ENCODE measurements at regions not wholly inside any gene's neighbourhood (a gene's known extent, or its start where the extent isn't known, plus 50 kb on each side); places are given as distances from the start of the nearest gene placed in this dataset.
"Not testable (repeated sequence)": the region's sequence is repeated elsewhere in the genome, so short reads cannot be mapped to it uniquely, and the experiment has no call there.

GRCh38 chr1:221862971-221863370, 121.1 kb upstream of the DUSP10 start:
- Histone ChIP-seq H3K27ac (ENCODE audit: insufficient read depth, low read length, poor library complexity, severe bottlenecking) (no peak overlapping the region), H3K4me3 (ENCODE audit: insufficient read depth, low read depth, low read length, poor library complexity, severe bottlenecking) (no peak overlapping the region)
- no peak for DNase-seq

GRCh38 chr1:221858818-221859611, 117.1 kb upstream of the DUSP10 start:
- DNase-seq: no peak
- H3K27ac ChIP-seq (ENCODE audit: insufficient read depth, low read length, poor library complexity, severe bottlenecking): no peak overlapping the region
- no peaks in the 10 kb centered on the region for H3K36me3 ChIP-seq (ENCODE audit: control insufficient read depth, insufficient read depth, low read length)
- H3K27me3 ChIP-seq (replicated peaks; ENCODE audit: control insufficient read depth, insufficient read depth, low read length, poor library complexity, severe bottlenecking): no peaks in the 10 kb centered on the region
- H3K4me3 ChIP-seq (ENCODE audit: insufficient read depth, low read depth, low read length, poor library complexity, severe bottlenecking): no peak overlapping the region
- H3K9me3 ChIP-seq (ENCODE audit: control insufficient read depth, low read length): no peaks in the 10 kb centered on the region
- no peaks in the 10 kb centered on the region for H3K4me1 ChIP-seq (ENCODE audit: control insufficient read depth, insufficient read depth, low read length, poor library complexity, severe bottlenecking)

More at GRCh38 chr1:221862971-221863370, 121.1 kb upstream of the DUSP10 start:
- no peaks in the 10 kb centered on the region for H3K36me3 ChIP-seq (ENCODE audit: control insufficient read depth, insufficient read depth, low read length)
- no peaks in the 10 kb centered on the region for H3K9me3 ChIP-seq (ENCODE audit: control insufficient read depth, low read length)
- H3K4me1 ChIP-seq (ENCODE audit: control insufficient read depth, insufficient read depth, low read length, poor library complexity, severe bottlenecking): no peaks in the 10 kb centered on the region
- H3K27me3 ChIP-seq (replicated peaks; ENCODE audit: control insufficient read depth, insufficient read depth, low read length, poor library complexity, severe bottlenecking): no peaks in the 10 kb centered on the region

GRCh38 chr1:221857094-221857444, 115.2 kb upstream of the DUSP10 start:
- DNase-seq; H3K27ac ChIP-seq (ENCODE audit: insufficient read depth, low read length, poor library complexity, severe bottlenecking); H3K4me1 ChIP-seq (ENCODE audit: control insufficient read depth, insufficient read depth, low read length, poor library complexity, severe bottlenecking); H3K27me3 ChIP-seq (replicated peaks; ENCODE audit: control insufficient read depth, insufficient read depth, low read length, poor library complexity, severe bottlenecking); H3K9me3 ChIP-seq (ENCODE audit: control insufficient read depth, low read length); H3K4me3 ChIP-seq (ENCODE audit: insufficient read depth, low read depth, low read length, poor library complexity, severe bottlenecking); H3K36me3 ChIP-seq (ENCODE audit: control insufficient read depth, insufficient read depth, low read length): not testable (repeated sequence)

- Histone ChIP-seq H3K27me3 (replicated peaks; ENCODE audit: control insufficient read depth, insufficient read depth, low read length, poor library complexity, severe bottlenecking) (no peaks in the 10 kb centered on the region), H3K4me1 (ENCODE audit: control insufficient read depth, insufficient read depth, low read length, poor library complexity, severe bottlenecking) (no peaks in the 10 kb centered on the region), H3K27ac (ENCODE audit: insufficient read depth, low read length, poor library complexity, severe bottlenecking) (no peak overlapping the region), H3K36me3 (ENCODE audit: control insufficient read depth, insufficient read depth, low read length) (no peaks in the 10 kb centered on the region), H3K9me3 (ENCODE audit: control insufficient read depth, low read length) (no peaks in the 10 kb centered on the region), H3K4me3 (ENCODE audit: insufficient read depth, low read depth, low read length, poor library complexity, severe bottlenecking) (no peak overlapping the region)
- DNase-seq: no peak
Measured at GRCh38 chr1:221856228-221857093, 114.6 kb upstream of the DUSP10 start.

GRCh38 chr1:221855156-221855555, 113.3 kb upstream of the DUSP10 start:
- Histone ChIP-seq H3K27me3 (replicated peaks; ENCODE audit: control insufficient read depth, insufficient read depth, low read length, poor library complexity, severe bottlenecking) (no peaks in the 10 kb centered on the region), H3K4me1 (ENCODE audit: control insufficient read depth, insufficient read depth, low read length, poor library complexity, severe bottlenecking) (no peaks in the 10 kb centered on the region), H3K36me3 (ENCODE audit: control insufficient read depth, insufficient read depth, low read length) (no peaks in the 10 kb centered on the region), H3K9me3 (ENCODE audit: control insufficient read depth, low read length) (no peaks in the 10 kb centered on the region), H3K4me3 (ENCODE audit: insufficient read depth, low read depth, low read length, poor library complexity, severe bottlenecking) (no peak overlapping the region), H3K27ac (ENCODE audit: insufficient read depth, low read length, poor library complexity, severe bottlenecking) (no peak overlapping the region)
- DNase-seq: no peak

- Histone ChIP-seq H3K9me3 (ENCODE audit: control insufficient read depth, low read length) (no peaks in the 10 kb centered on the region), H3K36me3 (ENCODE audit: control insufficient read depth, insufficient read depth, low read length) (no peaks in the 10 kb centered on the region), H3K27me3 (replicated peaks; ENCODE audit: control insufficient read depth, insufficient read depth, low read length, poor library complexity, severe bottlenecking) (no peaks in the 10 kb centered on the region), H3K4me3 (ENCODE audit: insufficient read depth, low read depth, low read length, poor library complexity, severe bottlenecking) (no peak overlapping the region), H3K27ac (ENCODE audit: insufficient read depth, low read length, poor library complexity, severe bottlenecking) (no peak overlapping the region), H3K4me1 (ENCODE audit: control insufficient read depth, insufficient read depth, low read length, poor library complexity, severe bottlenecking) (no peaks in the 10 kb centered on the region)
- DNase-seq: no peak
Measured at GRCh38 chr1:221851336-221851735, 109.4 kb upstream of the DUSP10 start.

- Histone ChIP-seq H3K27me3 (replicated peaks; ENCODE audit: control insufficient read depth, insufficient read depth, low read length, poor library complexity, severe bottlenecking) (no peaks in the 10 kb centered on the region), H3K4me1 (ENCODE audit: control insufficient read depth, insufficient read depth, low read length, poor library complexity, severe bottlenecking) (no peaks in the 10 kb centered on the region), H3K9me3 (ENCODE audit: control insufficient read depth, low read length) (no peaks in the 10 kb centered on the region), H3K27ac (ENCODE audit: insufficient read depth, low read length, poor library complexity, severe bottlenecking) (no peak overlapping the region), H3K4me3 (ENCODE audit: insufficient read depth, low read depth, low read length, poor library complexity, severe bottlenecking) (no peak overlapping the region), H3K36me3 (ENCODE audit: control insufficient read depth, insufficient read depth, low read length) (no peaks in the 10 kb centered on the region)
- no peak for DNase-seq
Measured at GRCh38 chr1:221850470-221851187, 108.7 kb upstream of the DUSP10 start.

GRCh38 chr1:221849897-221850296, 108.0 kb upstream of the DUSP10 start:
- Histone ChIP-seq H3K27ac (ENCODE audit: insufficient read depth, low read length, poor library complexity, severe bottlenecking) (no peak overlapping the region), H3K4me1 (ENCODE audit: control insufficient read depth, insufficient read depth, low read length, poor library complexity, severe bottlenecking) (no peaks in the 10 kb centered on the region)

GRCh38 chr1:221849110-221849509, 107.2 kb upstream of the DUSP10 start:
- no peaks in the 10 kb centered on the region for H3K4me1 ChIP-seq (ENCODE audit: control insufficient read depth, insufficient read depth, low read length, poor library complexity, severe bottlenecking)
- H3K27ac ChIP-seq (ENCODE audit: insufficient read depth, low read length, poor library complexity, severe bottlenecking): no peak overlapping the region
- H3K27me3 ChIP-seq (replicated peaks; ENCODE audit: control insufficient read depth, insufficient read depth, low read length, poor library complexity, severe bottlenecking): no peaks in the 10 kb centered on the region
- no peaks in the 10 kb centered on the region for H3K9me3 ChIP-seq (ENCODE audit: control insufficient read depth, low read length)
- no peaks in the 10 kb centered on the region for H3K36me3 ChIP-seq (ENCODE audit: control insufficient read depth, insufficient read depth, low read length)
- H3K4me3 ChIP-seq (ENCODE audit: insufficient read depth, low read depth, low read length, poor library complexity, severe bottlenecking): no peak overlapping the region
- no peak for DNase-seq

More at GRCh38 chr1:221849897-221850296, 108.0 kb upstream of the DUSP10 start:
- no peak overlapping the region for H3K4me3 ChIP-seq (ENCODE audit: insufficient read depth, low read depth, low read length, poor library complexity, severe bottlenecking)
- no peaks in the 10 kb centered on the region for H3K9me3 ChIP-seq (ENCODE audit: control insufficient read depth, low read length)
- DNase-seq: no peak
- H3K36me3 ChIP-seq (ENCODE audit: control insufficient read depth, insufficient read depth, low read length): no peaks in the 10 kb centered on the region
- no peaks in the 10 kb centered on the region for H3K27me3 ChIP-seq (replicated peaks; ENCODE audit: control insufficient read depth, insufficient read depth, low read length, poor library complexity, severe bottlenecking)
